MG63 (cell line): ENCODE measurements at regions not wholly inside any gene's neighbourhood (a gene's known extent, or its start where the extent isn't known, plus 50 kb on each side); places are given as distances from the start of the nearest gene placed in this dataset.
"Not testable (repeated sequence)": the region's sequence is repeated elsewhere in the genome, so short reads cannot be mapped to it uniquely, and the experiment has no call there.

Experiments
- DNase-seq: peaks from one replicate; pipeline ENCODE4 v3.0.0-alpha.2; 2020
- H3K27me3 ChIP-seq: fragments of 250-450 bp; sonication (Bioruptor Pico); 2 replicates; pipeline ENCODE4 v1.5.1; 2020; ENCODE audit warnings: mild to moderate bottlenecking, moderate library complexity
- H3K36me3 ChIP-seq: fragments of 250-450 bp; sonication (Bioruptor Pico); 2 replicates; pipeline ENCODE4 v1.5.1; 2020; ENCODE audit warnings: mild to moderate bottlenecking, moderate library complexity
- H3K4me3 ChIP-seq: fragments of 250-450 bp; sonication (Bioruptor Pico); 2 replicates; pipeline ENCODE4 v1.5.1; 2020; ENCODE audit warnings: mild to moderate bottlenecking, moderate library complexity
- H3K9me3 ChIP-seq: fragments of 250-450 bp; sonication (Bioruptor Pico); 2 replicates; pipeline ENCODE4 v1.5.1; 2020; ENCODE audit warnings: mild to moderate bottlenecking, moderate library complexity

DNA sequence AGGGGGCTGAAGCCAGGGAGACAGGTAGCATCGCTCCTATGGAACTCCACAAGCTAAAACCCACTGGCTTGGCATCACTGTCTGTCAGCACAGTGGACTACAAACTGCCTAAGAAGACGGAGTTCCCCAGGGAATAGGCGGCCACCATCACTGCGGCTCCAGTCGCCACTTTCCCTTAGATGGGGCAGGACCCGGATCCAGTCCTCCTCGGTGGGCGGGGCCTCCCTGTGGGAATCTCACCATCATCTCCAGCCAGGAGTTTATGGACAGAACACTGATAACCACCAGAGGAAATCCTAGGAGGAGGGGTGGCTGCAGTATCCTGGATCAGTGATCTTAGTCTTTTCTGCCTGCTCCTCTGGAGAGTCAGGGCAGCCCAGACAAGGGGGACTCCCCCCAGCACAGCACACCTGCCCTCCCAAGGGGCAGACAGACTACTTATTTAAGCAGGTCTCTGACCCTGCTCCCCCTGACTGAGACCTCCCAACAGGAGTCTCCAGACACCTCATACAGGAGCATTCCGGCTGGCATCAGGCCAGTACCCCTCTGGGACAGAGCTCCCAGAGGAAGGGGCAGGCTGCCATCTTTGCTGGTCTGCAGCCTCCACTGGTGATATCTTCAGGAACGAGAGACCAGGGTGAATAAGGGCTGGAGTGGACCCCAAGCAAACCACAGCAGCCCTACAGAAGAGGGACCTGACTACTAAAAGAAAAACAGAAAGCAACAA is 435.6 kb upstream of the RASGRP1 start:
- H3K4me3 ChIP-seq = no peak overlapping the region
- H3K27me3 ChIP-seq = no peaks in the 10 kb centered on the region
- no peak for DNase-seq
- H3K36me3 ChIP-seq = no peaks in the 10 kb centered on the region; the same call in 1 of the 2 replicates
- 0 out of 2 replicates have a peak, but pooled peaks cover 6% of the 10 kb centered on the region for H3K9me3 ChIP-seq

DNA sequence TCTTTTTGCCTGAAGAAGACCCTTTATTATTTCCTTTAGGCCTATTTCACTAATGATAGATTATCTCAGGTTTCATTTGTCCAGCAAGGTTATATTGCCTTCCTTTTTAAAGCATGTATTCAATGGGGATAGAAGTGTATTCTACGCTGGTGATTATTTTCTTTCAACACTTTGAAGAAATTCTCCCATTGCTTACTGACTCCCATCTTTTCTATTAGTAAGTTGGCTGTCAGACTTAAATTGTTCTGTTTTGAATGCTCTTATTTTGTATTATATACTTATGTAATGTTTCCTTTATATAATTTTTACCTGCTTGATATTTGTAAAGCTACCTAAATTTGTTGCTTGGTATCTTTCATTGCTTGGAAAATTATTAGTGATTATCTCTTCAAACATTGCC is 445.1 kb upstream of the RASGRP1 start:
- H3K4me3 ChIP-seq = no peak overlapping the region
- DNase-seq = no peak
- H3K27me3 ChIP-seq = no peaks in the 10 kb centered on the region

DNA sequence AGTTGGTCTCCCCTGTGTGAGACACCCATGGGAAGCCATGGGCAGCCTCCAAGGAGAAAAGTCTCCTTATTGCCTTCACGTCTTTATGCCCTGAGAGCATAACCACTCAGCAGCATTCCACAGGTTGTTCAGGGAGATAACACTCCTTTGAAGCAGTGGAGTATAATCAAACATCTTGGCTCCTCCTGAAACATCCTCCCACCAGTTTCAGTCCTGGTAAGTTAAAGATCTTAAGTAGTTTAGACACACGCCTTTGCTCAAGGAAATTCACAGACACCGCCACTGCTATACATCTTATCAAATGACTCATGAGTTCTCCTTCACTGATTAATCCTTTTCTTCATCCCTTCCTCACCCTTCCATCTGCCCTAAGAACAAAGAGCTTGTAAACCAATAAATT is 446.5 kb upstream of the RASGRP1 start:
- H3K9me3 ChIP-seq = peaks cover 22% of the 10 kb centered on the region
- H3K27me3 ChIP-seq, H3K4me3 ChIP-seq, H3K36me3 ChIP-seq, DNase-seq: not testable (repeated sequence)

More for the DNA sequence above, 445.1 kb upstream of the RASGRP1 start:
- H3K9me3 ChIP-seq = peaks cover 22% of the 10 kb centered on the region
- H3K36me3 ChIP-seq = no peaks in the 10 kb centered on the region

DNA sequence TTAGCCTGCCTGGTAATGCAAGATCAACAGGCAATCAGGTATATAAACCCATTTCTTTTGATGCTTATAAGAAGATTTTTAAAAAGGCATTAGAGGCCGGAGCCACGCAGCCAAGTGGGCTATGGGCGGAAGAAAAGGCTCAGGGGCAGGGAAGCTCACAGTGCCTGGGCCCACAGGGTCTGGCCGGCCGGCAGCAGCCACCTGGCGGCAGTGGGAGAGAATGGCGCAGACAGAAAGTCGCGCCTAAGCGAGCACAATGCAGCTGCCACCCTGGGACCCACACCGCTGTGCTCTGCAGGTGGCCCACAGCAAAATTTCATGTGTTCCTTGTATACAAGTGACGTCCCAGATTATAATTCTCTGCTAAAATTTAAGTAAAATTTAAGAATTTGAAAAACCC is 448.6 kb upstream of the RASGRP1 start:
- Histone ChIP-seq H3K4me3 (no peak overlapping the region), H3K9me3 (peaks cover 15% of the 10 kb centered on the region), H3K36me3 (no peaks in the 10 kb centered on the region), H3K27me3 (no peaks in the 10 kb centered on the region)
- no peak for DNase-seq

DNA sequence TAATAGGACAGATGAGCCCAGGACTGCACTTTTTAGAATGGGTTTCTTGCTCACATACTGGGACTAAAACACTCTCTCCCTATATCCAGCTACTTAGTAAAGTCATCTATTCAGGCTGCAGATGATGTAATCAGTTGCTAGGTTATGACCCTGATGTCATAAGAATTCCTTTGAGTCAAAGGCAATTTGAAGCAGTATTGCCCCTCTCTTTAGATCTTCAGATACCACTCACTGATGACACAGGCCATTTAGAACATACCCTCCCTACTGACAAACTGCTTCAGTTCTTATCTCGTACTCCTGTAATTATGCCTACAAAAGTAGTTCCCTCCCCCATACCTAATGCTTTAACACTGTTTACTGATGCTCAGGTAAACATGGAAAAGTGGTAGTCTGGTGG is 450.1 kb upstream of the RASGRP1 start:
- DNase-seq = no peak
- H3K9me3 ChIP-seq = peaks cover 9% of the 10 kb centered on the region
- H3K4me3 ChIP-seq = no peak overlapping the region
- H3K36me3 ChIP-seq = no peaks in the 10 kb centered on the region
- H3K27me3 ChIP-seq = no peaks in the 10 kb centered on the region

DNA sequence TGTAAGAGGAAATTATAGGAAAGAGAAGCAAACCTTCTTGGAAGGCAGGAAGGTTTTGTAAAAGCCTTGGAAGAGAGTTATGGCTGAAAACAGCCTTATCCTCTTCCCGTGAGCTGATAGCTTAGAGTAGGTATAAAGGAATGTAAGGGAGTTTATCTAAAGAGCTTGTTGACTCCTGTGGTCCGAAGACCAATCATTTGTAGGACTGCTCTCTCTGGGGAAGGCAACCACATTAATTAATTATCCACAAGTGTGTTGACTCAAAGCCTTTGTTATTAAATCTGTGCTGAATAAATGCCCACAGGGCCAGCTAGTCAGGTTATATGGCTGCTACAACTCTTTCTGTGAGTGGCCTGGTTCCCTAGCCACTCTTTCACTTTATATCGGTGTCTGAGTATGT is 452.1 kb upstream of the RASGRP1 start:
- H3K9me3 ChIP-seq = no peaks in the 10 kb centered on the region
- no peaks in the 10 kb centered on the region for H3K27me3 ChIP-seq
- H3K4me3 ChIP-seq = no peak overlapping the region
- DNase-seq = no peak
- no peaks in the 10 kb centered on the region for H3K36me3 ChIP-seq

DNA sequence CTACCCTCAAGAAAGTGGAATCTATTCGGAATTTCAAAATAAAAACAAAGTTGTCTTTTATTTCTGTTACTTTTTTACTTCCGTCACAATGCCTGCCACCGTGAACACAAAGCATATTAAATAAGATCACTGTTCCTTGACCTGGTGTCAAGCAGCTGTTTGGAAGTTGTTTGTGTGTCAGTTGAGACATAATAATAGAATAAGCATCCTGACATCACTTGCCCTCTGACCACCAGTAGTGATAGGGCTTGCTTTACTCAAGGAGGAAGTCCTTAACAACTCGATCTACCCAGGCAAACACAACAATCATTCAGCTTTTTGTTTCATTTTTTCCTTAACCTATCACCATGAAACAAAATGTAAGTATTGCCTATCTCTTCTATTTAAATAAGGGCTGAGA is 454.4 kb upstream of the RASGRP1 start:
- H3K27me3 ChIP-seq = no peaks in the 10 kb centered on the region
- no peak overlapping the region for H3K4me3 ChIP-seq
- no peaks in the 10 kb centered on the region for H3K36me3 ChIP-seq
- DNase-seq = no peak
- H3K9me3 ChIP-seq = no peaks in the 10 kb centered on the region

DNA sequence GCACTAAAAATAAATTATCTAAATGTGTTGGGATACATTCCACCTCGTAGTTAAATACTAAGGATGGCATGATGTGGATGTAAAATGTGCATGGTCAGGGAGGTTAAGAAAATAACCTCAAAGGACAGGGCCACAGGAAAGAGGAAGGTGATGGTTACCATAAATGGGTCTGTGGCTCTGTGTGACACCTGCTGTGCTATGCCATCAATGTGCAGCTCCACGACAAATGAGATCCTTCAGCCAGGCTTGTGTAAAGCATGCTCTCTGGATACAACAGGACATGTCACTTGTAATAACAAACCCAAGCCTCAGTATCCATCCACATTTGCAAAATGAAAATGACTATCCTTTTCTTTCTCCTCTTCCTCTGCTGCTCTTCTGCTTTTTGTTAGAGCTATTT is 456.7 kb upstream of the RASGRP1 start:
- Histone ChIP-seq H3K36me3 (no peaks in the 10 kb centered on the region), H3K27me3 (no peaks in the 10 kb centered on the region), H3K4me3 (no peak overlapping the region), H3K9me3 (no peaks in the 10 kb centered on the region)
- DNase-seq = no peak

DNA sequence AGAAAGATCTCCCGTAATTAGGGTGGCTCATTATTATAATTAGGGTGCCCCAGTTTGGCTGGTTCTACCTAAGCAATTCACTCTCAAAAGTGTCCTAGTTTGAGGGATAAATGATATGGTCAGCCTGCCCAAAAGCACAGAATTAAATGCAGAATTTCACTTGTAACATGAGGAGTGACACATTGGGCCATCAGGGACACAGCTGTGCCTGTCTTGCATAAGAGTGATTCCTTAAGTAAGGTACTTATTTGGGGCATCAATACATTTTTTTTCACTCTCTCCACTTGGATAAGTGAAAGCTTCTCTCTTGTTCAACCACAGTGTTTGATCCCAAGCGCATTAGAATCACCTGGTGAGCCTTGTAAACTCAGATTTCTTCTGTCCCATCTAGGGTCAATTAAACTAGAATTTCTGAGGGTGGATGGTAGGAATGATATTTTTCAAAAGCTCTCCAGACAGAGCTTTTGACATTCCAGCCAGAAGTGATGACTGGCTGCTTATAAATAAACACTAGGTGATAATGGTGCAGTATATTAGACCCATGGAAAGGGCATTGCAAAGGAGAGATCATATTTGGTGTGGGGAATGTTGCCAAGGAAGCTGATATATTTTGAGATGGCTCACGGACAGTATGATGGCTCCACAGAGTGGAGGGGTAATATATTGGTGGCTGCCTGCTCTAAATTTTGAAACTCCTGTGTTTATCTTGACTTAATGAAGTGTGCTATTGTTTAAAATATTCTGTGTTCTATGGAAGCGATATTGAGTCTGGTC is 458.1 kb upstream of the RASGRP1 start:
- H3K27me3 ChIP-seq = no peaks in the 10 kb centered on the region
- H3K9me3 ChIP-seq = no peaks in the 10 kb centered on the region
- no peaks in the 10 kb centered on the region for H3K36me3 ChIP-seq
- peak; percentile 1 for DNase-seq
- H3K4me3 ChIP-seq = no peak overlapping the region

DNA sequence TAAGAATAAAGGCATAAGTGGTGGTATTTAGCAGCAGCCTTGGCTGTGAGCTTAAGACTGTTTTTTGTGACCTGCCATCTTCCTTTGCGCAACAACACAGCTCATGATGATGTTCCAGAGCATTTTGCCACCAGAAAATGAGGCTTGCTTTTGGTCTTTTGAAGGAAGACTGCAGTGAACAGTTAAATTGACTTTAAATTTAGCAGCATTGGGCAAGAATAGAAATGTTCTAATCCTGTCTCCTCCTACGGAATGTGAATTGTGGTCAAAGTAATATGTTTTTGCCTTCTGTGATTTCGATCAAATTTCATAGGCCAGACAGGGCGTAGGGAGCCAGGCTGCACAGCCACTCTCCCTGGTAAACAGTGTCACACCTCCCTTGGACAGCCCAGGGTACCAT is 460.7 kb upstream of the RASGRP1 start:
- no peaks in the 10 kb centered on the region for H3K36me3 ChIP-seq
- H3K27me3 ChIP-seq = no peaks in the 10 kb centered on the region
- DNase-seq = no peak
- H3K4me3 ChIP-seq = no peak overlapping the region
- no peaks in the 10 kb centered on the region for H3K9me3 ChIP-seq

DNA sequence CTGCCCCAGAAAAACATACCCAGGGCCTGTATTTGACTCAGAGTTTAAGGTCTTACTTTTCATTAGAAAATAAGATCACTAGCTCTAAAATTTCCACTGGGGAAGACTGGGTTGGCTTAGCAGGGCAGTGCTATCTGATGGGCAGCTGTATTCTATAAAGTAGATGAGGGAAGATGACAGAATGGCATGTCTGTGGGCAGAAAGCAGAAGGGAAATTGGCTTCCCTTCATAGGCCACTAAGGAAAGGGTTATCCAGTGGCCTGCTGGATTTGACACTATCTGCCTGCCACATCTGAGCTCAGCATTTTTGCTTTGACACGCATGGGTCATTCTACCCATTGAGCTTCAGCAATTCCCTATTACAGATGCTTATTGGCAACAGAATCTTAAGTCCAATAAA is 461.3 kb upstream of the RASGRP1 start:
- no peak for DNase-seq
- H3K36me3 ChIP-seq = no peaks in the 10 kb centered on the region
- no peaks in the 10 kb centered on the region for H3K27me3 ChIP-seq
- no peaks in the 10 kb centered on the region for H3K9me3 ChIP-seq
- H3K4me3 ChIP-seq = no peak overlapping the region

DNA sequence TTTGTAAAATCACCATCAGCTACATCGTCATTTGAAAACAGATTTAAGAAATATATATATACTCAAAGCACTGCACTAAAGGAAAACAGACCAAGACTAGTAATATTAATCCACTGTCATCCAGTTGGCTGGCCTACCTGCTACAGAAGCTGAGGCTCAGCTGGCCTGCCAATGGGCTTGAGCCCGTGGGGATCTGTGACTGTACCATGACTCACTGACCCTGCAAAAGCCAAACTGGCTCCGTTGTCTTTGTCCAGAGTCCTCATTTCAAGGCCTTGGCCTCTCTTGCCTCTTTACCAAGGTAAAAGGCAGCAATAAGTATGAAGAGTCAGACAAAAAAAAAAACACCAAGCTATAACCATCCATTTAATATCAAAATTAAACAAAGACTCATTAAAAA is 463.5 kb upstream of the RASGRP1 start:
- Histone ChIP-seq H3K36me3 (no peaks in the 10 kb centered on the region), H3K4me3 (no peak overlapping the region), H3K27me3 (no peaks in the 10 kb centered on the region), H3K9me3 (no peaks in the 10 kb centered on the region)
- peak; percentile 88 for DNase-seq

DNA sequence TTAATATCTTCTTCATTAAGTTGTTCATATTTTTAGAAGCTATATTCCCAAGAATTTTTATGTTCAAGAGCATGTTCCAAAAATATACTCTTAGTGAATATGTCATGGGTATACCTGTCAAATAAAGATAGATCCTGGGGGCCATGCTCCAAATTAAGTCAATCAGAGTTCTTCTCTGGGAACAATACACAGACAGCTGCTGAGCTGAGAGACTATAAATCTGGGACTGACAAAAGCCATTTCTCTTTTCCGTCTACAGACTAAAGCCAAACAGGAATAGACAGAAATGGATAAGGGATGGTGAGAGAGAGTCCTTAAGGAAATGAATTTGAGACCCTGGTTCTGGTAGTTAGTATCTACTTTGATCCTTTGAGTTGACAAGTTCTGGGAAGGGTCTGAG is 465.1 kb upstream of the RASGRP1 start:
- Histone ChIP-seq H3K27me3 (no peaks in the 10 kb centered on the region), H3K4me3 (no peak overlapping the region), H3K36me3 (no peaks in the 10 kb centered on the region), H3K9me3 (no peaks in the 10 kb centered on the region)
- DNase-seq = no peak

DNA sequence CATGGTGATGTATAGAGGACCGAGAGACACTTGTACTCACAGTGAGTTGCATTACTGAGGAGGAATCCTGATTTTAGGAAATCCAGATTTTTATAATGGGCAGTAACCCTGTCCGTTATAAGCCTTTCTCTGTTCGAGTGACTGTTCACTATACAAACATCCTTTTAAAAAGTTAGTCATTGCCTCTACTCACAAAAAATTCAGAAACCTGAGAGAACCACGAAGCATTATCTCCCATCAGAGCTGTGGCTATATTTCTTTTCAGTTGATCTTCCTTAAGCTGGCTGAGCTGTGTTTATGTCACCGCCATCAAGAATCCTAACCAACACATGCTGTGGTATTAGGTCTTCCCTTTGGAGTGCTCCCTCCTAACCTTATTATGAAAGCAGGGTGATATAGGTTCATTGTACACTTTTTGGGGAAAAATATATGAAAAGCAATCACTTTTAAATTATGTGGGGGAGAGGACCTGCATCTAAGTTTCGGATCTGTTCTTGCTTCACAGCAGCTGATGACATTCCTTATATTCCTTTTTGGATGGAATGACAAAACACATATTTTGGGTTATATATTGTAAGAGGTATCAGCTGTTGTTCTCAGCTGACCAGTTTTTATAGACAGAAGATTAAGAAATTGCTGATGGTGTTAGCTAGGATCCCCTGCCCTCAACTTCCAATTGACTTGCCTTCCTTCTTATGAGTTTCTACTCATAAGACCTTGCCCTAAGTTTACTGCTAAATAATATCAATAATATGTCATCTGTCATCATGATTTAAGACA is 465.9 kb upstream of the RASGRP1 start:
- H3K9me3 ChIP-seq = no peaks in the 10 kb centered on the region
- no peak for DNase-seq
- no peak overlapping the region for H3K4me3 ChIP-seq
- no peaks in the 10 kb centered on the region for H3K36me3 ChIP-seq
- no peaks in the 10 kb centered on the region for H3K27me3 ChIP-seq

DNA sequence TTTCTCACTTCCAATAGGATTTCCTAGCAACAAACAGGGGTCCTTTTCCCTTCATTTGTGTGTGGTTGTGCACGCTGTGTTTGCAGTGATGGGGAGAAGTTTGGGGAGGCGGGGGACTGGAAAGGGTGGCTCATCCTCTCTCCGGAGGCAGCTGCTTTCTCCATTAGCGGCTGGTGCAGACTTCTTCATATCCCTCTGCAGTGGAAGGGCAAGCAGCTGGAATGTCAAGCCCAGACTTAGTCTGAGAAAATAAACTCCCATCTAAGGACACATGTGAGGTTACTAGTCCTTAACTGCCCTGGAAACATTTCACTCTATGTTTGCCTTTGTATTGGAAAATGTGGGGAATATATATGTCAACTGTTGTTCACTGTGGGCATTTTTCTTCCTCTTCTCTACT is 467.0 kb upstream of the RASGRP1 start:
- Histone ChIP-seq H3K4me3 (no peak overlapping the region), H3K9me3 (no peaks in the 10 kb centered on the region), H3K27me3 (no peaks in the 10 kb centered on the region), H3K36me3 (no peaks in the 10 kb centered on the region)
- DNase-seq = no peak

DNA sequence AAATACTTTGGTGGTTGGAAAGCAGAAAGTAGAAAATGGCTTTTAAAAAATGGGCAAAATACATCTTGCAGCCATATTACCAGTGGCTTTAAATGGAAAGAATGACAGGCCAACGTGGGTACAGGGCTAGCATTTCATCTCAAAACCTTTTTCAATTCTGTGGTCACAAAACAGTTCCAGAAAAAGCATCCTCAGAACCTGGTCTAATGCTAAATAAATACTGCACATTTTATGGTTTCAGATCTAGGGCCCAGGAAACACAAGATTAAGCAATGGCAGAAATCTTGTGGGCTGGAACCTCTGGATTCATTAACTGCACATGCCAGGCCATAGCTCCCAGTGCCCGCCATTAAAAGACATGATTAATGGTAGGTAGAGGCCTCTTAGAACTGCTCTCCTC is 470.2 kb upstream of the RASGRP1 start:
- Histone ChIP-seq H3K36me3 (no peaks in the 10 kb centered on the region), H3K4me3 (no peak overlapping the region), H3K27me3 (no peaks in the 10 kb centered on the region), H3K9me3 (no peaks in the 10 kb centered on the region)
- DNase-seq = no peak

DNA sequence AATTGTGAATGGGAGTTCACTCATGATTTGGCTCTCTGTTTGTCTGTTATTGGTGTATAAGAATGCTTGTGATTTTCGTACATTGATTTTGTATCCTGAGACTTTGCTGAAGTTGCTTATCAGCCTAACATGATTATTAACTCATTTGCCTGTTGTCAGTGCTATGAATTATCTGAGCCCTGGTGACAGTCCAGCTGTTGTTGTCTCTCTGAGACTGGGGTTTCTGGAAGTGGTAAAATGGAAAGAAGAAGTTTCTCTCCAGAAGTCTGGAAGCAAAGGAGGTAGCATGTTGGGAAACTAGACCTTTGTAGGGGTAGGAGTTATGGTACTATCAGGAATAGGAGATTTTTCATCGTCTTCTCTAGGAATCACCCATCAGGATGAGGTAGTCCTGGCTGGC is 473.0 kb upstream of the RASGRP1 start:
- not testable (repeated sequence) for H3K27me3 ChIP-seq, H3K4me3 ChIP-seq, H3K36me3 ChIP-seq, DNase-seq, H3K9me3 ChIP-seq
